NB4 (cell line): ENCODE measurements at regions not wholly inside any gene's neighbourhood (a gene's known extent, or its start where the extent isn't known, plus 50 kb on each side); places are given as distances from the start of the nearest gene placed in this dataset.

Experiments
- MAX ChIP-seq: IDR thresholded peaks from 2 replicates; pipeline ENCODE4 v1.6.1; 2011; ENCODE audit warnings: low read depth, low read length
- MYC ChIP-seq: IDR thresholded peaks from 2 replicates; pipeline ENCODE4 v1.6.1; 2011; ENCODE audit warnings: low read depth, low read length
- POLR2A ChIP-seq: IDR thresholded peaks from 2 replicates; pipeline ENCODE4 v1.6.1; 2011; ENCODE audit warnings: mild to moderate bottlenecking; ENCODE audit not compliant: insufficient read length; ENCODE audit errors: extremely low read depth
- TF ChIP-seq, protein P1 (sequence below): IDR thresholded peaks from one replicate; pipeline ENCODE4 v1.5.1; 2012; ENCODE audit warnings: low read depth, low read length

DNA sequence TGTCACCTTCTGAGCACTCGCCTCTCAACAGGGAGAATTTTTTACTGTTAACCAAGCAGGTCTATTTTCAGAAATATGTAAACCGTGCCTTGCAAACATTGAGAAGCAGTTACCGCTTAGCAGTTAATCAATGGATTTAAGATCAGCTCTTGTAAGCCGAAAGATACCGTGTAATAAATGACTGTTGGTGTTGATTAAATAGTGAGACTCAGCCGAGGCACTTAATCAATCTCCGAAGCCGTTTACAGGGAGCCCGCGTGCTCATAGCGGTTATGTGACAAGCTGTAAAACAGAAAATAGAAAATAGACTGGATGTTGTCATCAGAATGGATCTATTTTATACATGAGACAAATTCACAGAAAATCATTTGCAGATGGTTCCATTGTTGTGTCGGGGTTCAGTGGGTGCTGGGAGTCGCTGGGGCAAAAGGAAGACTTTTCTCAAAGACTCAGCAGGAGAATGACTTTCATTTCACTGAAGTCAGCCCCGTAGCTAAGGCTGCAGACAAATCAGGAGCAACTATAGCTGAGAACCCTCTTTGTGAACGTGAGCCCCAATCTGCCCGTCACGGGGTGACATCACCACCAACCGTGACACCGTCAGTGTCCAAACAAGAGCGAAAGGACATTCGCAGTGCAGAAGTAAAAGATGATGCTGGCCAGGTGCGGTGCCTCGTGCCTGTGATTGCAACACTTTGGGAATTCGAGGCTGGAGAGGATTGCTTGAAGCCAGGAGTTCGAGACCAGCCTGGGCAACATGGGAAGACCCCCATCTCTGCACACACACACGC lies 275.3 kb downstream of the CRLF2 start:
- TF ChIP-seq MAX = no peak
- TF ChIP-seq, protein P1, sequence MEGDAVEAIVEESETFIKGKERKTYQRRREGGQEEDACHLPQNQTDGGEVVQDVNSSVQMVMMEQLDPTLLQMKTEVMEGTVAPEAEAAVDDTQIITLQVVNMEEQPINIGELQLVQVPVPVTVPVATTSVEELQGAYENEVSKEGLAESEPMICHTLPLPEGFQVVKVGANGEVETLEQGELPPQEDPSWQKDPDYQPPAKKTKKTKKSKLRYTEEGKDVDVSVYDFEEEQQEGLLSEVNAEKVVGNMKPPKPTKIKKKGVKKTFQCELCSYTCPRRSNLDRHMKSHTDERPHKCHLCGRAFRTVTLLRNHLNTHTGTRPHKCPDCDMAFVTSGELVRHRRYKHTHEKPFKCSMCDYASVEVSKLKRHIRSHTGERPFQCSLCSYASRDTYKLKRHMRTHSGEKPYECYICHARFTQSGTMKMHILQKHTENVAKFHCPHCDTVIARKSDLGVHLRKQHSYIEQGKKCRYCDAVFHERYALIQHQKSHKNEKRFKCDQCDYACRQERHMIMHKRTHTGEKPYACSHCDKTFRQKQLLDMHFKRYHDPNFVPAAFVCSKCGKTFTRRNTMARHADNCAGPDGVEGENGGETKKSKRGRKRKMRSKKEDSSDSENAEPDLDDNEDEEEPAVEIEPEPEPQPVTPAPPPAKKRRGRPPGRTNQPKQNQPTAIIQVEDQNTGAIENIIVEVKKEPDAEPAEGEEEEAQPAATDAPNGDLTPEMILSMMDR = no peak
- TF ChIP-seq POLR2A = no peak
- no peak for TF ChIP-seq MYC
